ENCODE measurements at regions not wholly inside any gene's neighbourhood (a gene's known extent, or its start where the extent isn't known, plus 50 kb on each side); places are given as distances from the start of the nearest gene placed in this dataset.

- TF ChIP-seq EZH2 (IDR thresholded peaks at IDR 0.05; ENCODE audit: low read length) = no peak
- TF ChIP-seq, protein P1, sequence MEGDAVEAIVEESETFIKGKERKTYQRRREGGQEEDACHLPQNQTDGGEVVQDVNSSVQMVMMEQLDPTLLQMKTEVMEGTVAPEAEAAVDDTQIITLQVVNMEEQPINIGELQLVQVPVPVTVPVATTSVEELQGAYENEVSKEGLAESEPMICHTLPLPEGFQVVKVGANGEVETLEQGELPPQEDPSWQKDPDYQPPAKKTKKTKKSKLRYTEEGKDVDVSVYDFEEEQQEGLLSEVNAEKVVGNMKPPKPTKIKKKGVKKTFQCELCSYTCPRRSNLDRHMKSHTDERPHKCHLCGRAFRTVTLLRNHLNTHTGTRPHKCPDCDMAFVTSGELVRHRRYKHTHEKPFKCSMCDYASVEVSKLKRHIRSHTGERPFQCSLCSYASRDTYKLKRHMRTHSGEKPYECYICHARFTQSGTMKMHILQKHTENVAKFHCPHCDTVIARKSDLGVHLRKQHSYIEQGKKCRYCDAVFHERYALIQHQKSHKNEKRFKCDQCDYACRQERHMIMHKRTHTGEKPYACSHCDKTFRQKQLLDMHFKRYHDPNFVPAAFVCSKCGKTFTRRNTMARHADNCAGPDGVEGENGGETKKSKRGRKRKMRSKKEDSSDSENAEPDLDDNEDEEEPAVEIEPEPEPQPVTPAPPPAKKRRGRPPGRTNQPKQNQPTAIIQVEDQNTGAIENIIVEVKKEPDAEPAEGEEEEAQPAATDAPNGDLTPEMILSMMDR (optimal IDR thresholded peaks at IDR 0.05 in 1 of 3, IDR thresholded peaks at IDR 0.05 in 1 of 3, conservative IDR thresholded peaks at IDR 0.05 in 1 of 3; ENCODE audit: extremely low read depth in 1 of 3, insufficient read depth in 2 of 3, low read length in 3 of 3) = no peak
- H3K9me1 ChIP-seq (ENCODE audit: control insufficient read depth, extremely low read depth, insufficient read depth, low read length) = no peaks in the 10 kb centered on the region
- no peak overlapping the region for H3K4me3 ChIP-seq (ENCODE audit: control insufficient read depth in 2 of 3, extremely low read depth in 1 of 3, insufficient read depth in 2 of 3, low read depth in 1 of 3, low read length in 3 of 3)
- no peak overlapping the region for H3K4me2 ChIP-seq (ENCODE audit: control insufficient read depth, extremely low read depth, insufficient read depth, low read depth, low read length)
- no peaks in the 10 kb centered on the region for H3K36me3 ChIP-seq (ENCODE audit: control insufficient read depth in 2 of 2, extremely low read depth in 1 of 2, insufficient read depth in 2 of 2, low read length in 2 of 2)
- dilution Hi-C loops (cut with MboI; ENCODE audit: extremely low pct_ligation_motif_present, low sequenced_read_pairs) = no loop called here
- H3K27me3 ChIP-seq (ENCODE audit: control insufficient read depth, extremely low read depth, insufficient read depth, low read length) = no peaks in the 10 kb centered on the region
- H2AFZ ChIP-seq (ENCODE audit: control insufficient read depth, low read length) = no peak overlapping the region
- DNase-seq (ENCODE audit: low read depth, low spot score) (no peak), FAIRE-seq (no peak)
- H3K9ac ChIP-seq (ENCODE audit: control insufficient read depth, extremely low read depth, insufficient read depth, low read length) = no peak overlapping the region
- no peaks in the 10 kb centered on the region for H4K20me1 ChIP-seq (ENCODE audit: control insufficient read depth, extremely low read depth, insufficient read depth, low read length)
- no peak overlapping the region for H3K27ac ChIP-seq (ENCODE audit: control insufficient read depth, insufficient read depth, low read length)
- no peaks in the 10 kb centered on the region for H3K4me1 ChIP-seq (ENCODE audit: control insufficient read depth, extremely low read depth, insufficient read depth, low read length)
- no peaks in the 10 kb centered on the region for H3K9me3 ChIP-seq (ENCODE audit: control insufficient read depth, low read depth, low read length)
- no peaks in the 10 kb centered on the region for H3K79me2 ChIP-seq (ENCODE audit: control insufficient read depth, insufficient read depth, low read length)
Observed at GRCh38 chr3:74824366-74824765, 209.9 kb upstream of the CNTN3 start.

GRCh38 chr3:74814181-74814580 is 199.7 kb upstream of the CNTN3 start:
- Histone ChIP-seq H2AFZ (ENCODE audit: control insufficient read depth, low read length) (no peak overlapping the region), H3K9me1 (ENCODE audit: control insufficient read depth, extremely low read depth, insufficient read depth, low read length) (no peaks in the 10 kb centered on the region), H3K4me3 (ENCODE audit: control insufficient read depth in 2 of 3, extremely low read depth in 1 of 3, insufficient read depth in 2 of 3, low read depth in 1 of 3, low read length in 3 of 3) (no peak overlapping the region), H3K36me3 (ENCODE audit: control insufficient read depth in 2 of 2, extremely low read depth in 1 of 2, insufficient read depth in 2 of 2, low read length in 2 of 2) (no peaks in the 10 kb centered on the region), H3K9ac (ENCODE audit: control insufficient read depth, extremely low read depth, insufficient read depth, low read length) (no peak overlapping the region), H3K27ac (ENCODE audit: control insufficient read depth, insufficient read depth, low read length) (no peak overlapping the region), H3K27me3 (ENCODE audit: control insufficient read depth, extremely low read depth, insufficient read depth, low read length) (no peaks in the 10 kb centered on the region), H3K4me2 (ENCODE audit: control insufficient read depth, extremely low read depth, insufficient read depth, low read depth, low read length) (no peak overlapping the region), H4K20me1 (ENCODE audit: control insufficient read depth, extremely low read depth, insufficient read depth, low read length) (no peaks in the 10 kb centered on the region), H3K4me1 (ENCODE audit: control insufficient read depth, extremely low read depth, insufficient read depth, low read length) (no peaks in the 10 kb centered on the region), H3K79me2 (ENCODE audit: control insufficient read depth, insufficient read depth, low read length) (no peaks in the 10 kb centered on the region), H3K9me3 (ENCODE audit: control insufficient read depth, low read depth, low read length) (no peaks in the 10 kb centered on the region)
- FAIRE-seq (no peak), DNase-seq (ENCODE audit: low read depth, low spot score) (no peak)
- dilution Hi-C loops (cut with MboI; ENCODE audit: extremely low pct_ligation_motif_present, low sequenced_read_pairs) = no loop called here
- TF ChIP-seq, protein P1 (optimal IDR thresholded peaks at IDR 0.05 in 1 of 3, IDR thresholded peaks at IDR 0.05 in 1 of 3, conservative IDR thresholded peaks at IDR 0.05 in 1 of 3; ENCODE audit: extremely low read depth in 1 of 3, insufficient read depth in 2 of 3, low read length in 3 of 3) = no peak
- TF ChIP-seq EZH2 (IDR thresholded peaks at IDR 0.05; ENCODE audit: low read length) = no peak
